ENCODE measurements at regions not wholly inside any gene's neighbourhood (a gene's known extent, or its start where the extent isn't known, plus 50 kb on each side); places are given as distances from the start of the nearest gene placed in this dataset.

- H4K91ac ChIP-seq (ENCODE audit: insufficient read depth, low read depth, low read length), result no peak overlapping the region
- no peak overlapping the region for H4K8ac ChIP-seq (ENCODE audit: low read depth in 2 of 2, low read length in 2 of 2)
- no peaks in the 10 kb centered on the region for H3K9me1 ChIP-seq (ENCODE audit: insufficient read depth, low read length)
- BruUV-seq (replicated peaks), result no TSS peak
- no peaks in the 10 kb centered on the region for H3K79me1 ChIP-seq (ENCODE audit: low read depth in 1 of 2, low read length in 2 of 2)
- ChIA-PET CTCF (no interaction called here), POLR2A (ENCODE audit: unreplicated experiment) (no interaction called here)
- no peaks in the 10 kb centered on the region for H3K4me1 ChIP-seq (ENCODE audit: control insufficient read depth, insufficient read depth, low read length)
- no peak overlapping the region for H4K5ac ChIP-seq (ENCODE audit: low read depth, low read length)
- H3K36me3 ChIP-seq (ENCODE audit: control insufficient read depth, insufficient read depth, low read length), result no peaks in the 10 kb centered on the region
- H2BK20ac ChIP-seq (ENCODE audit: low read depth, low read length), result no peak overlapping the region
- H3K4ac ChIP-seq (ENCODE audit: low read depth, low read length), result no peak overlapping the region
- no peak overlapping the region for H3K18ac ChIP-seq (ENCODE audit: low read depth, low read length)
- H3K56ac ChIP-seq (ENCODE audit: extremely low read depth, insufficient read depth, low read length), result no peak overlapping the region
- H2BK5ac ChIP-seq (ENCODE audit: low read depth, low read length, poor library complexity, severe bottlenecking), result no peak overlapping the region
- no peak overlapping the region for H3K9ac ChIP-seq (ENCODE audit: low read depth, low read length)
- ATAC-seq (ENCODE audit: low read depth) (no peak), DNase-seq (no peak)
- H3K23ac ChIP-seq (ENCODE audit: low read depth, low read length), result no peak overlapping the region
- intact Hi-C loops (cut with micrococcal nuclease), result no loop called here
- peaks cover 17% of the 10 kb centered on the region for H3K27me3 ChIP-seq (ENCODE audit: control insufficient read depth, insufficient read depth, low read length)
- H3K4me2 ChIP-seq (ENCODE audit: low read depth, low read length), result no peak overlapping the region
- WGBS, 2 experiments (ENCODE audit: extremely low coverage in 2 of 2, insufficient read length in 1 of 2), result 65% methylated on average over 5 of the region's 11 CpGs; no CpG with 5 or more reads in 1 of the 2 experiments
- H3K4me3 ChIP-seq (ENCODE audit: insufficient read depth, low read depth, low read length), result no peak overlapping the region
- no peak overlapping the region for H2BK15ac ChIP-seq (ENCODE audit: low read depth, low read length)
- H2AFZ ChIP-seq (replicated peaks; ENCODE audit: low read length, poor library complexity), result no peak overlapping the region
- dilution Hi-C loops (cut with HindIII; ENCODE audit: low sequenced_read_pairs, unreplicated experiment), result no loop called here
- H3K27ac ChIP-seq (ENCODE audit: insufficient read depth, low read length), result no peak overlapping the region
- H2AK5ac ChIP-seq (ENCODE audit: low read depth, low read length), result no peak overlapping the region
- no peak overlapping the region for H2AK9ac ChIP-seq (replicated peaks; ENCODE audit: low read depth, low read length, poor library complexity)
- in situ Hi-C loops (cut with MboI; ENCODE audit: low sequenced_read_pairs), result no loop called here
- TF ChIP-seq, protein P1, sequence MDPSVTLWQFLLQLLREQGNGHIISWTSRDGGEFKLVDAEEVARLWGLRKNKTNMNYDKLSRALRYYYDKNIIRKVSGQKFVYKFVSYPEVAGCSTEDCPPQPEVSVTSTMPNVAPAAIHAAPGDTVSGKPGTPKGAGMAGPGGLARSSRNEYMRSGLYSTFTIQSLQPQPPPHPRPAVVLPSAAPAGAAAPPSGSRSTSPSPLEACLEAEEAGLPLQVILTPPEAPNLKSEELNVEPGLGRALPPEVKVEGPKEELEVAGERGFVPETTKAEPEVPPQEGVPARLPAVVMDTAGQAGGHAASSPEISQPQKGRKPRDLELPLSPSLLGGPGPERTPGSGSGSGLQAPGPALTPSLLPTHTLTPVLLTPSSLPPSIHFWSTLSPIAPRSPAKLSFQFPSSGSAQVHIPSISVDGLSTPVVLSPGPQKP (IDR thresholded peaks at IDR 0.05; ENCODE audit: borderline replicate concordance, low read depth, low read length), result no peak
- TF ChIP-seq RAD21 (IDR thresholded peaks at IDR 0.05; ENCODE audit: low read length) (no peak), RCOR1 (IDR thresholded peaks at IDR 0.05; ENCODE audit: insufficient replicate concordance, low read length) (no peak), MAZ (IDR thresholded peaks at IDR 0.05; ENCODE audit: borderline replicate concordance, low read depth, low read length) (no peak), RFX5 (IDR thresholded peaks at IDR 0.05; ENCODE audit: low read depth, low read length) (no peak), SMC3 (IDR thresholded peaks at IDR 0.05; ENCODE audit: low read depth, low read length) (no peak), FOS (IDR thresholded peaks at IDR 0.05; ENCODE audit: low read depth, low read length) (no peak)
- TF ChIP-seq, protein P2, sequence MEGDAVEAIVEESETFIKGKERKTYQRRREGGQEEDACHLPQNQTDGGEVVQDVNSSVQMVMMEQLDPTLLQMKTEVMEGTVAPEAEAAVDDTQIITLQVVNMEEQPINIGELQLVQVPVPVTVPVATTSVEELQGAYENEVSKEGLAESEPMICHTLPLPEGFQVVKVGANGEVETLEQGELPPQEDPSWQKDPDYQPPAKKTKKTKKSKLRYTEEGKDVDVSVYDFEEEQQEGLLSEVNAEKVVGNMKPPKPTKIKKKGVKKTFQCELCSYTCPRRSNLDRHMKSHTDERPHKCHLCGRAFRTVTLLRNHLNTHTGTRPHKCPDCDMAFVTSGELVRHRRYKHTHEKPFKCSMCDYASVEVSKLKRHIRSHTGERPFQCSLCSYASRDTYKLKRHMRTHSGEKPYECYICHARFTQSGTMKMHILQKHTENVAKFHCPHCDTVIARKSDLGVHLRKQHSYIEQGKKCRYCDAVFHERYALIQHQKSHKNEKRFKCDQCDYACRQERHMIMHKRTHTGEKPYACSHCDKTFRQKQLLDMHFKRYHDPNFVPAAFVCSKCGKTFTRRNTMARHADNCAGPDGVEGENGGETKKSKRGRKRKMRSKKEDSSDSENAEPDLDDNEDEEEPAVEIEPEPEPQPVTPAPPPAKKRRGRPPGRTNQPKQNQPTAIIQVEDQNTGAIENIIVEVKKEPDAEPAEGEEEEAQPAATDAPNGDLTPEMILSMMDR (conservative IDR thresholded peaks at IDR 0.05; ENCODE audit: low read depth, low read length), result no peak
- TF ChIP-seq, protein P3, sequence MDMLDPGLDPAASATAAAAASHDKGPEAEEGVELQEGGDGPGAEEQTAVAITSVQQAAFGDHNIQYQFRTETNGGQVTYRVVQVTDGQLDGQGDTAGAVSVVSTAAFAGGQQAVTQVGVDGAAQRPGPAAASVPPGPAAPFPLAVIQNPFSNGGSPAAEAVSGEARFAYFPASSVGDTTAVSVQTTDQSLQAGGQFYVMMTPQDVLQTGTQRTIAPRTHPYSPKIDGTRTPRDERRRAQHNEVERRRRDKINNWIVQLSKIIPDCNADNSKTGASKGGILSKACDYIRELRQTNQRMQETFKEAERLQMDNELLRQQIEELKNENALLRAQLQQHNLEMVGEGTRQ (IDR thresholded peaks at IDR 0.05; ENCODE audit: low read depth, low read length), result no peak
- no peak overlapping the region for H2BK120ac ChIP-seq (ENCODE audit: low read depth, low read length)
- H3K9me3 ChIP-seq (ENCODE audit: control insufficient read depth, insufficient read depth, low read length), result no peaks in the 10 kb centered on the region; the same call in 1 of the 2 replicates
- H3K14ac ChIP-seq (replicated peaks; ENCODE audit: low read depth, low read length), result no peak overlapping the region
- H4K20me1 ChIP-seq (ENCODE audit: insufficient read depth, low read length), result no peaks in the 10 kb centered on the region
These were observed 546.9 kb downstream of the BCOR start for GRCh38 chrX:39550795-39551361.

Data from IMR-90 (cell line).